Lung (tissue), 11 donors: ENCODE measurements at regions not wholly inside any gene's neighbourhood (a gene's known extent, or its start where the extent isn't known, plus 50 kb on each side); places are given as distances from the start of the nearest gene placed in this dataset.

Experiments used
- ATAC-seq: fragments of 200-7000 bp; cut with Tn5 transposase; one replicate; pipeline ENCODE4 v1.9.1; 2020; ENCODE audit warnings: moderate number of reproducible peaks; ENCODE audit not compliant: insufficient read depth, low FRiP score
- DNase-seq, 3 donors: peaks; one replicate each; pipeline ENCODE4 v3.0.0-alpha.2; 2013 to 2017
- H3K27ac ChIP-seq, 2 donors: one replicate each; pipeline ENCODE4 v1.5.1; 2013; ENCODE audit warnings: mild to moderate bottlenecking in 2 of 2, moderate library complexity in 2 of 2, control low read depth in 1 of 2, inconsistent platforms in 1 of 2, low read depth in 1 of 2, low read length in 1 of 2
- H3K27me3 ChIP-seq, 3 donors: one replicate each; pipeline ENCODE4 v1.5.1; 2013; ENCODE audit warnings: low read length in 2 of 3; ENCODE audit not compliant: control insufficient read depth in 3 of 3, insufficient read depth in 3 of 3
- H3K36me3 ChIP-seq, 4 donors: one replicate each; pipeline ENCODE4 v1.5.1; 2013; ENCODE audit warnings: low read length in 4 of 4, mild to moderate bottlenecking in 1 of 4, moderate library complexity in 1 of 4; ENCODE audit not compliant: control insufficient read depth in 4 of 4, insufficient read depth in 4 of 4
- H3K4me1 ChIP-seq, 5 donors: one replicate each; pipeline ENCODE4 v1.5.1; 2013; ENCODE audit warnings: low read length in 5 of 5, mild to moderate bottlenecking in 2 of 5, moderate library complexity in 1 of 5; ENCODE audit not compliant: control insufficient read depth in 5 of 5, insufficient read depth in 5 of 5
- H3K4me3 ChIP-seq: one replicate; pipeline ENCODE4 v1.5.1; 2013; ENCODE audit warnings: mild to moderate bottlenecking, control low read depth, moderate library complexity
- H3K9ac ChIP-seq, 2 donors: one replicate each; pipeline ENCODE4 v1.5.1; 2013; ENCODE audit warnings: low read length in 2 of 2, control low read depth in 1 of 2; ENCODE audit not compliant: insufficient read depth in 1 of 2
- H3K9me3 ChIP-seq, 4 donors: one replicate each; pipeline ENCODE4 v1.5.1; 2013; ENCODE audit warnings: low read length in 3 of 4, mild to moderate bottlenecking in 1 of 4, moderate library complexity in 1 of 4; ENCODE audit not compliant: control insufficient read depth in 4 of 4, insufficient read depth in 3 of 4
- WGBS, 2 donors: extraction: QIAGEN DNeasy Blood & Tissue Kit; methylation state at CpG; one replicate each; pipeline ENCODE4 v1.1.7; 2013; 5-methylcytosine and 5-hydroxymethylcytosine counted together
- TF ChIP-seq, protein P1 (sequence below): IDR thresholded peaks from 2 replicates; pipeline ENCODE4 v1.5.1; 2012; ENCODE audit warnings: mild to moderate bottlenecking; ENCODE audit errors: control extremely low read depth, extremely low read depth
- donor health status: control.
- donor health status: control.
- donor health status: Bipolar disorder and iron deficiency.
- donor health status: healthy.
- donor health status: DM: yes; HTN: yes; CAD: no.

DNA sequence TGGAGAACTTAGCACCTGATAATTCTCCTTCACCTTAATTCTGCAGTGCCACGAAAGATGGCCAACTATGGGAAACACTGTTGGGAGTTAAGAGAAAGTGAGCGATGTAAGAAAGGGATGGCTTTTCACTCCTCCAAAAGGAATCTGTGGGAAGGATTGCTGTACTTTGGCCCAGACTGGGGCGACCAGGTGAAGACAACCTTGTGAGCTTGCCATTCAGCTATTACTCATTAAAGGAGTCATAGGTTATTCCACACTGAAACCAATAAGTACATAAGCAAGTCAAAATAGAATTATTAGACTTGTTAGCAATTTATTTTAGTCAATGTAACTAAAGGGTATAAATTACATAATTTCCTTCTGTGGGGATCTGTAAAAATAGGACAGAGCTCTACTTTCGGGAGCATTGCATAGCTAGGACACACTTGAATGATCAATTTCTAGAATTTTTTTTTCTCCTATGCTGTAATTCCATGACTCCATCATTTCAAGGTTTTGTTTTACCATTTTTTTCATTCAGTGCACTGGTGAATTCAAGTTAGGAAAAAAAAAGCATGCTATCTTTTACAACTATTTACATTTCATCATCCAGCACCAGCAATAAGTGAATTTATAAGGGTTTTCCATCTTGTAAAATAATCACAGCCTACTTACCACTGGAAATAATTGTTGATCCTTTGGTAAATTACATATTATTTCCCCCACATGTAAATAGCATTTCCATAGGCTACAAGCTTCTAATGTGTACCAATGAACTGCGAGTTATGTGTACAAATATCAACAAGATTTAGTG is 231.7 kb downstream of the SIM1 start:
- Histone ChIP-seq H3K36me3 (no peaks in the 10 kb centered on the region), H3K4me3 (no peak overlapping the region), H3K27ac (no peak overlapping the region), H3K4me1 (peaks cover 0 to 2% (median 0%) of the 10 kb centered on the region in 5 donors), H3K27me3 (no peaks in the 10 kb centered on the region), H3K9me3 (no peaks in the 10 kb centered on the region), H3K9ac (no peak overlapping the region)
- no peak for ATAC-seq
- TF ChIP-seq, protein P1, sequence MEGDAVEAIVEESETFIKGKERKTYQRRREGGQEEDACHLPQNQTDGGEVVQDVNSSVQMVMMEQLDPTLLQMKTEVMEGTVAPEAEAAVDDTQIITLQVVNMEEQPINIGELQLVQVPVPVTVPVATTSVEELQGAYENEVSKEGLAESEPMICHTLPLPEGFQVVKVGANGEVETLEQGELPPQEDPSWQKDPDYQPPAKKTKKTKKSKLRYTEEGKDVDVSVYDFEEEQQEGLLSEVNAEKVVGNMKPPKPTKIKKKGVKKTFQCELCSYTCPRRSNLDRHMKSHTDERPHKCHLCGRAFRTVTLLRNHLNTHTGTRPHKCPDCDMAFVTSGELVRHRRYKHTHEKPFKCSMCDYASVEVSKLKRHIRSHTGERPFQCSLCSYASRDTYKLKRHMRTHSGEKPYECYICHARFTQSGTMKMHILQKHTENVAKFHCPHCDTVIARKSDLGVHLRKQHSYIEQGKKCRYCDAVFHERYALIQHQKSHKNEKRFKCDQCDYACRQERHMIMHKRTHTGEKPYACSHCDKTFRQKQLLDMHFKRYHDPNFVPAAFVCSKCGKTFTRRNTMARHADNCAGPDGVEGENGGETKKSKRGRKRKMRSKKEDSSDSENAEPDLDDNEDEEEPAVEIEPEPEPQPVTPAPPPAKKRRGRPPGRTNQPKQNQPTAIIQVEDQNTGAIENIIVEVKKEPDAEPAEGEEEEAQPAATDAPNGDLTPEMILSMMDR, result no peak
- DNase-seq, result no peak
- WGBS, 2 donors, result 92 to 95% methylated on average over 5 of the region's 5 CpGs

GRCh38 chr6:100230953-100231316 is 233.8 kb downstream of the SIM1 start:
- H3K27ac ChIP-seq, result no peak overlapping the region
- 78 to 87% methylated on average over 1 of the region's 1 CpG for WGBS, 2 donors
- H3K36me3 ChIP-seq, result no peaks in the 10 kb centered on the region
- H3K9me3 ChIP-seq, result no peaks in the 10 kb centered on the region
- no peak overlapping the region for H3K4me3 ChIP-seq
- H3K9ac ChIP-seq, result no peak overlapping the region
- TF ChIP-seq, protein P1, result no peak
- ATAC-seq (no peak), DNase-seq (no peak)
- H3K4me1 ChIP-seq, result peaks cover 0 to 2% (median 0%) of the 10 kb centered on the region in 5 donors
- H3K27me3 ChIP-seq, result no peaks in the 10 kb centered on the region

- 88 to 90% methylated on average over 6 of the region's 6 CpGs for WGBS, 2 donors
- DNase-seq, result peak in 1 of 3 donors; percentile 0
- Histone ChIP-seq H3K4me3 (no peak overlapping the region), H3K9me3 (no peaks in the 10 kb centered on the region), H3K4me1 (peaks cover 0 to 2% (median 0%) of the 10 kb centered on the region in 5 donors), H3K27ac (no peak overlapping the region), H3K9ac (no peak overlapping the region), H3K36me3 (no peaks in the 10 kb centered on the region), H3K27me3 (no peaks in the 10 kb centered on the region)
- TF ChIP-seq, protein P1, result no peak
- ATAC-seq, result no peak
Measured at GRCh38 chr6:100230115-100230952, 234.4 kb downstream of the SIM1 start.
